ENCODE measurements at regions not wholly inside any gene's neighbourhood (a gene's known extent, or its start where the extent isn't known, plus 50 kb on each side); places are given as distances from the start of the nearest gene placed in this dataset.

DNA sequence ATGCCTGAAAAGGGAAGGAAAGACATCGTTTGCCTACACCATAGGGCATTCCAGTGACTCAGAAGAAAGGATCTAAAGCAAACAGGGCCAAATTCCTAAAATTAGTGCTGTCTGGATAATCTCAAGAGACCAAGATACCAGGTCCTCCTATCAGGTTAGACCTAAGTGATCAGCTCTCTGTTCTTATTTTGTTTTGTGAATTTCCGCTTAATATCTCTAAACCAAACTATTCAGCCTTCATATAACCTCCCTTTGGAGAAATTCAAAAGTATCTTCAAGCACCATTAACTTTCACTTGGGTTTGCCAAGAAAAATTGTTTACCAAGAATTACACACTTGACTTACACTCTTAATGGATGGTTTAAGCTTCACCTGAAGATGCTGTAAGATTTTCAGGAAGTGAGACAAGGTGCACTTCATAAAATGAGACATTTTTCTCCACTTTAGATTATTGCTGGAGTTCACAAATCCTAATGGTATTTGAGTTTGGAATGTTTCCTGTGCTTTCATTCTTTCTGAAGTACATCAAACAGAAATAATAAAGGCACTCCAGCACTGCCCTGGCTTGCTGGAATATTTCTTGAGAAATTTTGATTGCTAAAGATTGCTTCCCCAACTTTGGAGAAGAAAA is 376.1 kb downstream of the LMO7 start:
- Mint-ChIP-seq H3K36me3 (ENCODE audit: low read depth) (no peaks in the 10 kb centered on the region), H3K9me3 (no peaks in the 10 kb centered on the region), H3K27ac (no peak overlapping the region), H3K4me1 (no peaks in the 10 kb centered on the region), H3K4me3 (no peak overlapping the region), H3K27me3 (no peaks in the 10 kb centered on the region)
- ChIA-PET CTCF (no interaction called here), POLR2A (no interaction called here)
- TF ChIP-seq, protein P1, sequence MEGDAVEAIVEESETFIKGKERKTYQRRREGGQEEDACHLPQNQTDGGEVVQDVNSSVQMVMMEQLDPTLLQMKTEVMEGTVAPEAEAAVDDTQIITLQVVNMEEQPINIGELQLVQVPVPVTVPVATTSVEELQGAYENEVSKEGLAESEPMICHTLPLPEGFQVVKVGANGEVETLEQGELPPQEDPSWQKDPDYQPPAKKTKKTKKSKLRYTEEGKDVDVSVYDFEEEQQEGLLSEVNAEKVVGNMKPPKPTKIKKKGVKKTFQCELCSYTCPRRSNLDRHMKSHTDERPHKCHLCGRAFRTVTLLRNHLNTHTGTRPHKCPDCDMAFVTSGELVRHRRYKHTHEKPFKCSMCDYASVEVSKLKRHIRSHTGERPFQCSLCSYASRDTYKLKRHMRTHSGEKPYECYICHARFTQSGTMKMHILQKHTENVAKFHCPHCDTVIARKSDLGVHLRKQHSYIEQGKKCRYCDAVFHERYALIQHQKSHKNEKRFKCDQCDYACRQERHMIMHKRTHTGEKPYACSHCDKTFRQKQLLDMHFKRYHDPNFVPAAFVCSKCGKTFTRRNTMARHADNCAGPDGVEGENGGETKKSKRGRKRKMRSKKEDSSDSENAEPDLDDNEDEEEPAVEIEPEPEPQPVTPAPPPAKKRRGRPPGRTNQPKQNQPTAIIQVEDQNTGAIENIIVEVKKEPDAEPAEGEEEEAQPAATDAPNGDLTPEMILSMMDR (IDR thresholded peaks at IDR 0.05): no peak
- ATAC-seq (ENCODE audit: low read depth): no peak
- no peak for DNase-seq
- intact Hi-C loops (cut with micrococcal nuclease): no loop called here

GRCh38 chr13:76009267-76009890 is 373.2 kb downstream of the LMO7 start:
- DNase-seq (no peak), ATAC-seq (ENCODE audit: low read depth) (no peak)
- Mint-ChIP-seq H3K27me3 (no peaks in the 10 kb centered on the region), H3K27ac (no peak overlapping the region), H3K4me3 (no peak overlapping the region), H3K36me3 (ENCODE audit: low read depth) (no peaks in the 10 kb centered on the region), H3K9me3 (no peaks in the 10 kb centered on the region), H3K4me1 (no peaks in the 10 kb centered on the region)
- ChIA-PET CTCF (no interaction called here), POLR2A (no interaction called here)
- intact Hi-C loops (cut with micrococcal nuclease): no loop called here
- TF ChIP-seq, protein P1 (IDR thresholded peaks at IDR 0.05): no peak

- no peaks in the 10 kb centered on the region for H3K27me3 Mint-ChIP-seq
- no peaks in the 10 kb centered on the region for H3K9me3 Mint-ChIP-seq
- ATAC-seq (ENCODE audit: low read depth) (no peak), DNase-seq (no peak)
- H3K4me3 Mint-ChIP-seq: no peak overlapping the region
- TF ChIP-seq, protein P1 (IDR thresholded peaks at IDR 0.05): no peak
- CTCF ChIA-PET: no interaction called here
- H3K36me3 Mint-ChIP-seq (ENCODE audit: low read depth): no peaks in the 10 kb centered on the region
- no peaks in the 10 kb centered on the region for H3K4me1 Mint-ChIP-seq
- intact Hi-C loops (cut with micrococcal nuclease): no loop called here
- H3K27ac Mint-ChIP-seq: no peak overlapping the region
- POLR2A ChIA-PET: no interaction called here
Measured at GRCh38 chr13:76004416-76004815, 368.3 kb downstream of the LMO7 start.

- no peaks in the 10 kb centered on the region for H3K9me3 Mint-ChIP-seq
- TF ChIP-seq, protein P1 (IDR thresholded peaks at IDR 0.05): no peak
- no peak overlapping the region for H3K4me3 Mint-ChIP-seq
- no peaks in the 10 kb centered on the region for H3K27me3 Mint-ChIP-seq
- no peak for ATAC-seq (ENCODE audit: low read depth)
- intact Hi-C loops (cut with micrococcal nuclease): no loop called here
- no peak for DNase-seq
- ChIA-PET POLR2A (no interaction called here), CTCF (no interaction called here)
- no peak overlapping the region for H3K27ac Mint-ChIP-seq
- H3K4me1 Mint-ChIP-seq: no peaks in the 10 kb centered on the region
- no peaks in the 10 kb centered on the region for H3K36me3 Mint-ChIP-seq (ENCODE audit: low read depth)
Measured at GRCh38 chr13:76000131-76000530, 364.0 kb downstream of the LMO7 start.

- CTCF ChIA-PET: no interaction called here
- Mint-ChIP-seq H3K9me3 (no peaks in the 10 kb centered on the region), H3K27me3 (no peaks in the 10 kb centered on the region), H3K36me3 (ENCODE audit: low read depth) (no peaks in the 10 kb centered on the region), H3K4me1 (no peaks in the 10 kb centered on the region), H3K4me3 (no peak overlapping the region), H3K27ac (no peak overlapping the region)
- ATAC-seq (ENCODE audit: low read depth): no peak
- POLR2A ChIA-PET: no interaction called here
- intact Hi-C loops (cut with micrococcal nuclease): no loop called here
- TF ChIP-seq, protein P1 (IDR thresholded peaks at IDR 0.05): no peak
- no peak for DNase-seq
Measured at GRCh38 chr13:75996582-75996981, 360.5 kb downstream of the LMO7 start.
